Middle frontal gyrus (tissue), 1 donor: ENCODE measurements at regions not wholly inside any gene's neighbourhood (a gene's known extent, or its start where the extent isn't known, plus 50 kb on each side); places are given as distances from the start of the nearest gene placed in this dataset.

Source experiments
- DNase-seq: peaks from one replicate; pipeline ENCODE4 v3.0.0-alpha.2; 2015; ENCODE audit warnings: low spot score; ENCODE audit errors: extremely low spot score

DNA sequence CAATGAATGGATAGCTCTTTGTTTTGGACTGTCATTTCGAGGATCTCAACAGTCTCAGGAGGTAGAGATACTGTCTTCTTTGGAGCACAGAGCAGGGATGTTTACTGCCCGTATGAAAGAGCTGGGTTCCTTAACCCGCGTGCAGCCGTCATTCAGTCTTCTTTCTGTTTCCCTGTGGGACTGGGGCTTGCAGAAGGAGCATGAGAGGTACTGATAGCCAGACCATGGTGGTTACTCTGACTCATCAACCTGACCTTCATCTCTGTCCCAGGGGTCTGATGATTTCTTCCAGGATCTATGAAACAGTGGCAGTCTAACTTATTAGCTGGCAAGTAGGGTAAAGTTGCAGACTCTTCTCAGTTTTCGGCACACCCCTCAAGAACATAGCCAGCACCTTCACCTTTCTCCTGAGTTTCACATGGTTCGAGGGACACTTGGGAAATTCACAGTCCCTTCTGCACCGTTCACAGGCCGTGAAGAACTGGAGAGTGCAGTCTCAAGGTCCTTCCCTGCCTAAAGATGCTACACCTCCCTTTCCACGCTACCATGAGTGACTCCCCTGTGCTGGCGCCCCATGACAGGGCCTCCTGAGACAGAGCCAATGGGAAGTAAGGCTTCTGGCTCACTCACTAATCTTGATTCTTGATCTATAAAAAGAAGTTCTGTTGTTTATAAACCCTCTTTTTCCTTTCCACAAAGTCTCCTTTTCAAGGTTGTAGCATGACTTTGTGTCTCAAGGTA, 226.2 kb downstream of the MC4R start:
- DNase-seq, result no peak

DNA sequence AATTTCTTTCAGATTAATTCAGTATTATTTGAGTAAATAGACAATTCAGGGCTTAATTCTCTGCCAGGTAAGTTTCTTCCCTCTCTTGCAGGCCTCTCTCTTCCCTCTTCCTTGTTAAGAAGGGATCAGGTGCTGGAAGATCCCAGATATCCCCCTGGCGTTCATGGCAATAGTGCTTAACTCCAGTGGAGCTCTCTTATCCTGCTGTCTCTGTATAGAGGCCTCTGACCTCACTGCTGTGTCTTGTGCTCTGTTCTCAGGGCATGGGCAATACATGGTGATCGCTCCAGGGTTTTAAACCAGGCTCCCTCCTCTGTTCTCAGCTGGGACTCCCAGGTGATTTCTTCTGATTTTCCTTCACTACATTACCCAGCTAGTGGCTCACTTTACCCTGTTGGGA, 226.8 kb downstream of the MC4R start:
- no peak for DNase-seq

DNA sequence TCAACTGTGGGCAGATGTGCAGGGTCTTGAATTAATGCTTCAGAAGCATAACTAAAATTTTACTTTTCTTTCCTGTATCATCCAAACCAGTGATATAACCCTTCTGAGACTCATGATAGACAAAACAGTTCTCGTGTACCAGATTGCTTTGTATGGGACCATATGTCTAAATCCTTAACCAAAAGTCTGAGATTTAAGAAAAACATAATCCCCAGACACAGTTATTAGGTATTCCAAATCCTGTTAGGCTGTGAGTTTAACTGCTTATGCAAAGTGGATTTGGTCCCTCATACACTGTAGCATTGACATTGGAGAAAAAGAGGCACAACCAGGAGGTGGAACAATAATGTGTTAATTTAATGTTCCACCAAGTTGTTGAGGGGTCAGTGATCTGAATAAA, 235.0 kb downstream of the PMAIP1 start:
- DNase-seq, result no peak

DNA sequence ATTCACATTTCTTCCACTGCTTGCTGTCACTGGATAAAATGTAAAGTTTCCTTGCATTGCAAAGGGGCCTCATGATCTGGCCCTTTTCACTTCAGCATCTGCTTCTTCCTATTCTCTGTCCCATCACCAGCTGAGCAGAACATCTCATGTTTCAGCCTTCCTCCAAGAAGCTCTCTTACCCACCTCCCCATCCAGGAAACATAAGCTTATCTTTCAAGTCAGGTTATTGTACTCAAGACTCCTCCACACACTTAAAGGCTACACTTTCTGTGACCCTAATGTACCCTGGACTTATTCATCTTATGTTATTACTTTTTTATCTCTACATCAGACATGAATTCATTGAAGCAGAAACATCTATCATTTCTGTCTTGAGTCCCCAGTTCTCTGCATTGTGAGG, 230.5 kb downstream of the PMAIP1 start:
- DNase-seq, result no peak

DNA sequence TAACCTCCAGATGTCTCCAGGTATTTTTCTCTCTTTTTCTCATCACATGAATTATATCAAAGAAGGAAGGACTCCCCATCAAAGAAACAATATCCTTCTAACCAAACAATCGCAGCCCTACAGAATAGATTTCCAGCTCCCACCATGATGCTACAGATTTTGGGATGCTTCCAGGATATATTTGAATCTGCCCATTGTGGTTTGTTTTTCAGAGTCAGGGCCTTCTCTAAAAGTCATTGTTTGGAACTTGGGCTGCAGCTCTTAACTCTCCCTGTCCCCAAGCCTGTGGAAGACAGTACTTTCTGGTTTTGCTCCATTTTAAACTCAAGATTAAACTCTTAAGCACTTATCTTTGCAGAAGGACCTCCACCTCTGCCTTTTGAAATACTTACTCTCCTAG, 223.2 kb downstream of the PMAIP1 start:
- peak; percentile 31 for DNase-seq

DNA sequence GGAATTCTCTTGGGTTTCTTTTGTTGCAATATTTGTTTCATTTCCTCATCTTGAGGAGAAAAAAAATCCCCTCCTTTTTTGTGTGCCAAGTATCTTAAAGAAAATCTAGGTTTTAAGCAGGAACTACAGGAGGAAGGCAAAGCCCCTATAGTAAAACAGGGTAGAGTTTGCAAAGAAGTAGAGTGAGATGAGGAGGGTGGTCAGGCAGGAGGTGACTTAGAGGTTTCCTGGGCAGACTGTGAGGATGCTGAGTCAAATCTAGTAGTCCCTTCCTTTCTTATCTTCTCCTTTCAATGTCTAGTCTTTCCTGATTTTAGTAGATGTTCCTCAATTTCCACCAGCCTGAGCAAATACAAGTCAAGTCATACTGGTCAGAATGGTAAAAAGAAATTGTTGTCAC, 222.5 kb downstream of the PMAIP1 start:
- DNase-seq, result no peak

DNA sequence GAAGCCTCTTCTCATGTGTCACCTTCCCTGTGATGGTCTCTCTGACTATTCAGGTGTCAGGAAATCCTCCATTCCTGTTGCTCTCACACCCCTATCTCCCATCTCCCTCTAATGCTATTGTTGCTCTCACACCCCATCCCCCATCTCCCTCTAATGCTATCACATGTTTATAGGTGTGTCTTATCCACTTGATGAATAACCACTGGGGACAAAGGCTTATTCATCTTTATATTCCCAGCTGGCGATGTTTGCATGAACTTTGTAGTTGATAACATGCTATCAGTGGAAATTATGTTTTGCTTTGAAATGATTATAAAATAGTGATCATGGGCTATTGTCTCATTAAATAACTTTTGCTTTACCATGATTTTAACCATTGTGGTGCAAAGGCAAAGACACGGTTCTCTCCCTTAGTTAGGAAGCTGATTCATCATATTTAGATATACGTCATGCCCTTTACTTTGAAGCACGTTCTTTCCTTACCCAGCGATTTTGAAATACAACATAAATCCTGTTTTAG, 220.5 kb downstream of the PMAIP1 start:
- DNase-seq, result no peak

DNA sequence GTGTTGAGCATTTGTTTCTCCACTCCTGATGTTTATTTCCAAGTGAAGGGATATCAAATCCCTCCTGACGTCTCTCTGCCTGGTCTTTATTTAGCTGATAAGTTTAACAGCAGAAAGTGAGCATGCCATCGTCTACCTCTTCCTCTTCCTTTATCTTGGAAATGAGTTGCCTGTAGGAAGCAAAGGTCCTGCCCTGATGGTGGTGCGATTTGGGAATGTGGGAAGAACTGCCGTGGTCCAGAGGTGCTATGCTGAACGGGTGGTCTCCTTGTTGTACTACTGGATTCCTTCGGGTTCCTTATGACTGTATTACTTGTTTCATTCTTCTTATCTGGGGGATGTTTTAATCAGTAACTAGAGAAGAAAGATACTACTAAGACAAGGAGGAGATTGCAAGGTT, 217.5 kb downstream of the PMAIP1 start:
- DNase-seq, result no peak

DNA sequence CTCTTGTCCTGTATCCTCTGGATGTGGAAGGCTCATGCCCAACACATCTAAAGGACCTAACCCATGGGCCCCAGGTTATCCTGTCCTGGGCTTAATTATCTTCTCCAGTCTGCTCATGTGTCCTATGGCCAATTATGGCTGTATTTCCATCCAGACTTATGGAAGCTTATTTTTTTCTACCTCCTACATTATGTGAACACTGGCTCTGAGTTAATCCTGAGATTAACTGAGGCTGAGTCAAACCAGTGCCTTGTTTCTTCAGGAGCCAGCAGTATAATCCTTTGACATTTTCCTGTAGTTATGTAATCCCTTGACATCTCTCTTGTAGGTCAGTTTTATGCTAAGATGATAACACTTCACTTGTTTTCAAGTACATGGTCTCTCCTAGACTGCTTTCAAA, 213.6 kb downstream of the PMAIP1 start:
- DNase-seq, result no peak

DNA sequence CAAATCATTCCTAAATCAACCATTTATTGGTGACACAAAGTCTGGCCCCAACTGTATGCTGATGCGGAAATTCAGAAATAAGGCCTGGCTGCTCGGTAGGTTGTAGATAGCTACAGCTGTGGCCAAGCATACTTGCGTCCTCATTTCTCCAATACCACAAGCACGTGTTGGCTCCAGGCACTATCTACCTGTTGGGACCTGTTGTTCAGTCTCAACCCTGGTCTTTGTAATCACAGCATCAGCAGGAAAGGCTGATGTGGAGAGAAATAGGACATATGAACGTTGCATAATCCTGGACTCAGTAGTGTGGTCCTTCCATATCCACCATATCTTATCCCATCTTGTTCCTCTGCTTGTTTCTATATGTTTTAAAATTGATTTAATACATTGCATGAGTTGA, 212.6 kb downstream of the PMAIP1 start:
- DNase-seq, result no peak

DNA sequence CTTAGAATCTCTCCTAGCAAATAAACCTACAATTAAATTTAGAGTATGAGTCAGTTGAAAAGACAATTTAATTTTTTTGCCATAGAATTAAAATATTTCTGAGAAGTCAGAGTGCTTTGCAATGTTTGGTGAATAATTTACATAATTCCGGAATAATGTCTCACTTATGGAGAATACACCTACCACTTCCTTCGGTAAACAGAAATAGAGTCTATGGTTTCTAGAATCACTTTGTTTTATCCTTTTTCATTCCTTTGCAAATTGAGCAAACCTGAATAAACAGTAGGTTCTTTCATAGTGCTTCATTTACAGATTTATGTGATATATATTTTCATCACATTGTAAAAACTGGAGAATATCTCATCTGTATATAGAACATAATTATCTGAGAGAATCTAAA, 211.7 kb downstream of the PMAIP1 start:
- DNase-seq, result no peak

DNA sequence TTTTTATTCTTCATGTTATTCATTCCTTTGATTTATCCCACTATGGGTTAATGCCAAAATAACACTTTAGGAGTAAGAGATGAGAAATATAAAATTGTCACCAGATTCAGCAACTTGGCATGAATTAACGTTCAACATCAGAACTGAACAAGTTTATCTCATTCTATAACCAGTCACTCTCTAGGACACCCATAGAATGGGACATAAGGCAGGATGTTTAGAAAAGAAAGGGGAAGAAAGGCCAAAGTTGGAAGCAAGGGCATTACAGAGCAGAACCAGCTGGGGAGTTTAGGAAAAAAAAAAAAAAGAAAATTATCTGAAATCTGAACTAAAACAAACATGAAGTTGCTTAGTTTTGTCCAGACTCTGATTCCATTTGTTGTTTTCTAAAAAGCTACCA, 211.0 kb downstream of the PMAIP1 start:
- DNase-seq, result no peak

DNA sequence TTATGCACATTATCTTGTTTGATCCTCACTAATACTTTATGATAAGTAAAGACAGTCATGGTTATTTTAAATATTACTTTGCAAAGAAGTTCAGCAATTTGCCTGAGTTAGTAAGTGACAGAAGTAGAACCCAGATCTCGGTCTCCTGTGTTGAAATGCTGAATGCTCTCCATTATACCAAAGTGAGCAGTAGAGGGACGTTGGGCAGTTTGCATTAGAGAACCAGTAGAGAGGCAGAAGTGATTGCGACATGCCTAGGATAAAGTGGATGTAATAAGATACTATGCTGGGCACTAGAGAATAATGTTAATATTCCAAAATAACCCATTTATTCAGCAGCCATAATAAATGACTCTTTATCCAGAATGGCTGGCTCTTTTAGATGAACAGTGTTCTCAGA, 201.0 kb downstream of the PMAIP1 start:
- DNase-seq, result no peak

DNA sequence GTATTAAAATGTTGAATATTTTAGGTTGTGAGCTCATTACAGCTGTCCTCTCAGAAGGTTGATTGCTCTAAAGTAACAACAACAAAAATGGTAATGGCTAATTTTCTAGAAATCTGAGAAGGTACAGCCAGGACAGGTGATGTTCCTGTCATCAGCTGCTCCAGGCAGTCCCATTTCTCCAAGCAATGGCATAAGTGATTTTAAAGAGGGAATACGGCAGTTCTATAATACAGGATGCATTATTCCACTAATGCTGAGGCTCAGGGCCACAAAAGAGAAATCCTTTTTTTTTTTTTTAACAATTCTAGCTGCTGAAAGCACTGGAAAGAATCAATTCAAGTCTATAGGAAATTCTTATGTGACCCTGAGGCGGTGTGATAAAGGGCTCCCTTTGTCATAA, 199.9 kb downstream of the PMAIP1 start:
- no peak for DNase-seq

DNA sequence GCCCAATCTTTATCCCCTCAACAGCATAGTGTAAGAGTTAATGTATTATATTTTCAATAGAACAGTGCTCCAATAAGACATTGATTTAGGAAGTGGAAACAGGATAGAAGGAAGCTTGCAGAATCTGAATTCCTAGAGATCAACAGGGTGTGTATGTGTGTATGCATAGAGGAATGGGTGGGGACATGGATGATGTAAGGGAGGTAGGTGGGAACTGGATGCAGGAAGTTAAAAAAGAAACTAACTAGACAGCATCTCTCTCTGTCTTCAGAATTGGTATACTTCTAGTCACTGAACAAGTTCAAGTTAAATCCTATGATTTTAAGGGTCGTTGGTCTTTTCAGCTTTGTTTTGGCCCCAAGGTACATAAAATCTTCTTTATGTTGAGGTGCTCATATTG, 196.6 kb downstream of the PMAIP1 start:
- DNase-seq, result no peak

DNA sequence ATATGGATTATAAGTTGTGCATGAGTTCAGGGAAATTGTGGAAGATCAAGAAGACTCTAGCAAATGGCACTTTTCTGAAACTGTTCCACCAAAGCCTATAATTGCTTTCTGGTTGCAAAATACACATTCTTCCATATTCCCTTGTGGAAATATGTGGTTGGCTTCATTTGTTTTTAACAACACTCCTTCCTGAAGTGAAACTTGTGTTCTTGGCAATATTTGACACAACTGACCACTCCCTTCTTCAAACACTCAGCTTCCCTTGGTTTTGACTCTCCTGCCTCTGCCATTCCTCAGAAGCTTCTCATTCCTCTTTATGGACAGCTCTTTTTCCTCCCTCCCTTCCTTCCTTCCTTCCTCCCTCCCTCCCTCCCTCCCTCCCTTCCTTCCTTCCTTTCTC, 192.3 kb downstream of the PMAIP1 start:
- DNase-seq, result no peak

DNA sequence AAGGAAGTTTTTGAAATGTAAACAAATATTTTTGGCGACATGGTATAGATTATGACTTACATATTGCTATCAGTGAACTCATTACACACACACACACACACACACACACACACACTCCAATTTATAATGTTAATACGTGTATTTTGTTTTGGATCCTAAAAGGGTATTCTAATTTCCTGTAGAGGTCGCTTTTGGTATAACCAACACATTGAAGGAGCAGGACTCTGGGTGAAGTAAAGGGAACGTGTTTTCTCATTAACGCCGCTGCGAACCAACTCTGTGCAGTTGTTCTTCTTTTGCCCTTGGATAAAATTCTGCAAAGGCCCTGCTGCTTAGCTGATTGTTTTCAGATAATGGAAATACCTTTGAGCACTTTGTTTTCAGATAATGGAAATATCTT, 190.4 kb downstream of the PMAIP1 start:
- DNase-seq, result no peak

DNA sequence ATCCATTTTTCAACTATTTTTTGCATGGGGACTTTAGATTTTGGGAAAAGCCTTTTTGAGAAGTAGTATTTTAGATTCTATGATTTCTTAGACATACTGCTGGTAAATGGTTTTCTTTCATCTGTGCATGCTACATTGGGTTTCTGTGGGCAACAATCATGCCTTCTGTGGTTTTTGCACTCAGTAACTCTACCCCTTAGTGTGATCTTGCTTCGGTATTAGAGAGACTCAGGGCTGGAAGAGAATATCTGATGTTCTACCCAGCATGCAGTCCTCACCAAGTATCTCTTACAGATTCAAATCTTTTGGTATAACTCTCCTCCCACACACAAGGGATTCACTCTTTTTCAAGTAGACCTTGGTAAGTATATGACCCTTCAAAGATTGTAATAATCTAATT, 183.0 kb downstream of the PMAIP1 start:
- no peak for DNase-seq

DNA sequence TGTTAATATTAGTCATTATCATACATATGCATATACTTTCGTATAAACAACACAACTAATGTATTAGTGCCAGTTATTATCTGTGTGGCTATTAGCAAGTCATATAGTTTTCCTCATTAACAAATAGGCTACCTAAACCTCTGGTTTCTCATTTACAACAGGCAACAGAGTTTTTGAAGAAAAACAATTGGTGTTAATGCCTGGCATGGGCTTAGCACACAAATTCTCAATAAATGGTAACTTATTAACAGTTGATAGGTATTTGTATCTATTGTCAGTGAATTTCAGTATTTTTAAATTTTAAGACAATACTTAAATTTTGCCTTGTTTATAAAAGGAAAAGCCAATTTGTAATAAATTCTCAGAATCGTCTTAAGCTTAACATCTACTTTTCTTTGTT, 182.5 kb downstream of the PMAIP1 start:
- DNase-seq, result no peak

DNA sequence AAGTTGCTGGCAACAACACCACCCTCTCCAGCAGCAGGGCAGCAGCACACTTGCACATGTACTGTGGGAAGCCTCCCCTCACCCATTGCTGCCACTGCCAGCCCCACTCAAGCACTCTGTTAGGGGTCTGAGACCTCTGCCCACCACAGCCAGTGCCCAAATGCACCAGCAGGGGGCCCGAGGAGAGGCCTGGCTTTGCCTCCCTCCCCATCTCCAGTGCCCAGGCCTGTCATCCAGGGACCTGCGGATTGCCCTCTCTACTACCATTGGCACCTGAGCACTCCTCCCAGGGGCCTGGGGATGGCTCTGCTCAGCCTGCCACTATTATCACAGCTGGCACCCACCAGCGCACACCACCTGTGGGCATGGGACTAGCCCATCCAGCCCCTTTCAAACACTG, 175.7 kb downstream of the PMAIP1 start:
- DNase-seq, result no peak

DNA sequence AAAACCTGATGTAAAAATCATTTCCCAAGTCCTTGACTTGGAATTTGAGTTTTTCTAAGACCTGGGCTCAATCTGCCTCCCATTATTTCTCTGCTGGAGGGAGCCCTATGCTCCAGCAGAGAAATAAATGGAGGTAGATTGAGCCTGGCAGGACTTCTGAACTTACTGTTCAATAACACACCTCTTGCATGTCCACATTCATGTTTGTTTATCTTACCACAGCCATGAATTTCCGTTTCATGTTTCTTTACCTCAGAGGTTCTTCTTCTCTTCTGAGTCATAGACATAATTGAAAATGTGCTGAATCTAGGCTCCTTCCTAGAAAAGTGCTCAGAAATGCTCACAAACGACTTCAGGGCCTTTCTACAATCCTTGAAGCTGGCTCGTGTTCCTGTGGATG, 170.8 kb downstream of the PMAIP1 start:
- no peak for DNase-seq

DNA sequence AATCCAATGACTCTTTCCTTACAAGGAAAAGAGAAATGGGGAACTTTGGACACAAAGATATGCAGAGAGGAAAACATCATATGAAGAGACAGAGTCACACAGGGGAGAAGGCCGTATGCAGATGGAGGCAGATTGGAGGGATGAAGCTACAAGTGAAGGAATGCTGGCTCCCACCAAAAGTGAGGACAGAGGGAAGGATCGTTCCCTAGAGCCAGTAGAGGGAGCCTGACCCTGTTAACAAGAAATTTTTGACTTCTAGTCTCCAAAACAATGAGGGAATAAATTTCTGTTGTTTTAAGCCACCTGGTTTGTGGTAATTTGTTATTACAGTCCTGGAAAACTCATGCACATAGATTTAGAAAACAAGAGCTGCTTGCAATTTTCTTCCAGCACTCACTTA, 169.3 kb downstream of the PMAIP1 start:
- no peak for DNase-seq

DNA sequence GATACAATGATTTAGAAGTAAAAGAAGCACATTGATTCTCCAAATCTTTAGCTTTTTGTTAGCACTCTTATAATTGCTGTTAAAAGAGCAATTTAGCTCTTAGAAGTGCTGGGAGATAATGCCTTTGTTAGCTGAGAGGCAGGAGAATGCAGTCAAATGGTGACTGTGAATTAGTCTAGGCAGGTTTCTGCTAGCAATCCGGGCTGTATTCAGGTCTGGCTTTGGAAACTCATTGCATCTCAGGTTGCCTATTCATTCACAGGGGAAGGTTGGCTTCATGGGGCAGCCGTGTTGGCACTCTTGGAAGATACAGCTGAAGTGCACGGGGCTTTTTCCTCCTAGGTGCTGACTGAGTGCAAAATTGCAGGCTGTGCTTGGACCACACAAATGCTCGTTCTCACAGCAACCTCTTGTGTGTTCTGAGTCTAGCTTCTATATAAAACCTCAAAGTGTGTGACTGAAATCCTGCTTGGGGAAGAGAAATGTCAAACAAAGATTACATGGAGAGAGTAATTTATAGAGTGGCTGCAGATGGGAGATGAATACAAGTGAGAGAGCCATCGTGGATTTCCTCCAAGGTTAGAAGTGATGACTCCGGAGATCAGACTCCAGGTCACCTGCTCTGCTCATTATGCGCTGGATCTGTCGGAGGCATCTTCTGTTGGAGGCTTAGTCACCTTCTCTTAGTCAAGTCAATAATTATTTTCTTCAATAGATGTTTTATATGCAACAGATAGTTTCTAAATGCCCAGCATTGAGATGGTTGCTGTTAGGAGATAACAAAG, 167.8 kb downstream of the PMAIP1 start:
- no peak for DNase-seq
